Kasumi-1 (cell line): ENCODE measurements at regions not wholly inside any gene's neighbourhood (a gene's known extent, or its start where the extent isn't known, plus 50 kb on each side); places are given as distances from the start of the nearest gene placed in this dataset.

Source experiments
- DNase-seq, 2 experiments: peaks; one replicate each; lab custom pipeline; 2025; lab: John Stamatoyannopoulos, UW

- DNase-seq = no peak
Observed at GRCh38 chr14:34214961-34215360, 247.1 kb downstream of the SPTSSA start.

GRCh38 chr14:34213332-34213731 lies 248.7 kb downstream of the SPTSSA start:
- no peak for DNase-seq

GRCh38 chr14:34212172-34212929 lies 249.7 kb downstream of the SPTSSA start:
- DNase-seq = no peak

GRCh38 chr14:34211732-34212131 lies 250.3 kb downstream of the SPTSSA start:
- DNase-seq = no peak

- no peak for DNase-seq
Observed at GRCh38 chr14:34208532-34208931, 253.5 kb downstream of the SPTSSA start.

- no peak for DNase-seq
Observed at GRCh38 chr14:34205799-34206198, 254.9 kb upstream of the EGLN3 start.

- DNase-seq = no peak
Observed at GRCh38 chr14:34204774-34205173, 253.9 kb upstream of the EGLN3 start.

- peak in 1 of 2 experiments; percentile 2 for DNase-seq
Observed at GRCh38 chr14:34203251-34203722, 252.4 kb upstream of the EGLN3 start.

- DNase-seq = no peak
Observed at GRCh38 chr14:34201909-34202637, 251.2 kb upstream of the EGLN3 start.

- no peak for DNase-seq
Observed at GRCh38 chr14:34199585-34199984, 248.7 kb upstream of the EGLN3 start.

GRCh38 chr14:34198096-34198495 lies 247.2 kb upstream of the EGLN3 start:
- DNase-seq = no peak

- DNase-seq = no peak
Observed at GRCh38 chr14:34195964-34196363, 245.1 kb upstream of the EGLN3 start.

- DNase-seq = no peak
Observed at GRCh38 chr14:34190717-34191116, 239.8 kb upstream of the EGLN3 start.

- DNase-seq = no peak
Observed at GRCh38 chr14:34189866-34190265, 239.0 kb upstream of the EGLN3 start.

- no peak for DNase-seq
Observed at GRCh38 chr14:34187519-34188044, 236.7 kb upstream of the EGLN3 start.

GRCh38 chr14:34187061-34187460 lies 236.2 kb upstream of the EGLN3 start:
- DNase-seq = no peak

- no peak for DNase-seq
Observed at GRCh38 chr14:34184126-34184525, 233.3 kb upstream of the EGLN3 start.

- DNase-seq = no peak
Observed at GRCh38 chr14:34183478-34183877, 232.6 kb upstream of the EGLN3 start.

GRCh38 chr14:34181338-34181737 lies 230.5 kb upstream of the EGLN3 start:
- no peak for DNase-seq

- DNase-seq = no peak
Observed at GRCh38 chr14:34180869-34181268, 230.0 kb upstream of the EGLN3 start.

GRCh38 chr14:34180434-34180833 lies 229.6 kb upstream of the EGLN3 start:
- peak in 1 of 2 experiments; percentile 4 for DNase-seq

GRCh38 chr14:34179727-34180126 lies 228.9 kb upstream of the EGLN3 start:
- no peak for DNase-seq

- no peak for DNase-seq
Observed at GRCh38 chr14:34177466-34177865, 226.6 kb upstream of the EGLN3 start.
